GM23338 (cell line): ENCODE measurements at regions not wholly inside any gene's neighbourhood (a gene's known extent, or its start where the extent isn't known, plus 50 kb on each side); places are given as distances from the start of the nearest gene placed in this dataset.

Source experiments
- ATAC-seq: fragments of 200-7000 bp; cut with Tn5 transposase; 3 replicates; pipeline ENCODE4 v1.9.1; 2020
- DNase-seq: peaks from one replicate; pipeline ENCODE4 v3.0.0-alpha.2; 2015; ENCODE audit warnings: low spot score
- H2AFZ ChIP-seq: fragments of 200-600 bp; sonication (generic); 2 replicates; pipeline ENCODE4 v1.8.0; 2016; ENCODE audit warnings: antibody characterized with exemption, mild to moderate bottlenecking, moderate library complexity
- H3F3A ChIP-seq: fragments of 200-600 bp; sonication (generic); replicated peaks from 2 replicates; pipeline ENCODE4 v1.8.0; 2017; ENCODE audit warnings: antibody characterized with exemption, mixed run types, low read depth
- H3K27ac ChIP-seq: fragments of 200-600 bp; sonication (generic); 2 replicates; pipeline ENCODE4 v1.6.1; 2016; ENCODE audit warnings: low read depth
- H3K27me3 ChIP-seq: fragments of 200-600 bp; sonication (generic); 2 replicates; pipeline ENCODE4 v1.8.0; 2016; ENCODE audit warnings: mild to moderate bottlenecking, mixed run types, moderate library complexity; ENCODE audit not compliant: insufficient read depth
- H3K36me3 ChIP-seq: fragments of 200-600 bp; sonication (generic); 2 replicates; pipeline ENCODE4 v1.8.0; 2016; ENCODE audit warnings: mild to moderate bottlenecking; ENCODE audit not compliant: insufficient read depth
- H3K4me1 ChIP-seq: fragments of 200-600 bp; sonication (generic); 2 replicates; pipeline ENCODE4 v1.8.0; 2016; ENCODE audit warnings: mild to moderate bottlenecking, moderate library complexity; ENCODE audit not compliant: insufficient read depth
- H3K4me2 ChIP-seq: fragments of 200-600 bp; sonication (generic); 2 replicates; pipeline ENCODE4 v1.7.1; 2017; ENCODE audit warnings: mixed run types
- H3K4me3 ChIP-seq: fragments of 200-600 bp; sonication (generic); 2 replicates; pipeline ENCODE4 v1.6.1; 2016; ENCODE audit warnings: mixed run types
- H3K79me2 ChIP-seq: fragments of 200-600 bp; sonication (generic); replicated peaks from 2 replicates; pipeline ENCODE4 v1.8.0; 2017; ENCODE audit warnings: mild to moderate bottlenecking; ENCODE audit not compliant: insufficient read depth
- H3K9me2 ChIP-seq: fragments of 200-600 bp; sonication (generic); 2 replicates; pipeline ENCODE4 v1.8.0; 2017; ENCODE audit not compliant: insufficient read depth
- H4K20me1 ChIP-seq: fragments of 200-600 bp; sonication (generic); replicated peaks from 2 replicates; pipeline ENCODE4 v1.8.0; 2017; ENCODE audit warnings: mild to moderate bottlenecking; ENCODE audit not compliant: insufficient read depth
- H3K27ac Mint-ChIP-seq: 2 replicates; pipeline ENCODE4 v1.8.0; 2020; ENCODE audit warnings: inconsistent platforms, mild to moderate bottlenecking, moderate library complexity, mixed read lengths
- H3K27me3 Mint-ChIP-seq: 3 replicates; pipeline ENCODE4 v1.8.0; 2022; ENCODE audit warnings: low read depth, mild to moderate bottlenecking, moderate library complexity, mixed read lengths, inconsistent platforms; ENCODE audit not compliant: insufficient read depth, poor library complexity
- H3K36me3 Mint-ChIP-seq: 3 replicates; pipeline ENCODE4 v1.8.0; 2021; ENCODE audit warnings: low read depth, mild to moderate bottlenecking, inconsistent platforms, moderate library complexity, mixed read lengths
- H3K4me1 Mint-ChIP-seq: 3 replicates; pipeline ENCODE4 v1.8.0; 2020; ENCODE audit warnings: mild to moderate bottlenecking, inconsistent platforms, mixed read lengths
- H3K4me3 Mint-ChIP-seq: 3 replicates; pipeline ENCODE4 v1.8.0; 2021; ENCODE audit warnings: moderate library complexity, mild to moderate bottlenecking, inconsistent platforms, mixed read lengths
- H3K9me3 Mint-ChIP-seq: 3 replicates; pipeline ENCODE4 v1.8.0; 2020; ENCODE audit warnings: moderate library complexity, mild to moderate bottlenecking, inconsistent platforms, mixed read lengths
- CTCF ChIP-seq, 2 experiments: fragments of 200-600 bp in 1 of 2; sonication (generic) in 1 of 2; conservative IDR thresholded peaks; 2 replicates each; pipeline versions ENCODE4 v1.5.1 to v1.6.1; 2016 to 2017; ENCODE audit warnings: antibody characterized with exemption in 2 of 2, low read depth in 2 of 2, mild to moderate bottlenecking in 2 of 2, moderate library complexity in 1 of 2
- EZH2 ChIP-seq: fragments of 200-600 bp; sonication (generic); IDR thresholded peaks from one replicate; pipeline ENCODE4 v1.8.0; 2017; ENCODE audit warnings: antibody characterized with exemption, mild to moderate bottlenecking, low read depth; ENCODE audit not compliant: unreplicated experiment
- POLR2AphosphoS5 ChIP-seq: IDR thresholded peaks from 2 replicates; pipeline ENCODE4 v1.6.1; 2016; ENCODE audit warnings: antibody characterized with exemption, low read depth
- REST ChIP-seq: IDR thresholded peaks from one replicate; pipeline ENCODE4 v1.6.1; 2018; ENCODE audit warnings: antibody characterized with exemption; ENCODE audit not compliant: unreplicated experiment
- STAT1 ChIP-seq: IDR thresholded peaks from one replicate; pipeline ENCODE4 v1.6.1; 2016; ENCODE audit warnings: antibody characterized with exemption; ENCODE audit not compliant: unreplicated experiment
- ZNF114 ChIP-seq: fragments of 250-450 bp; sonication (Bioruptor Pico); IDR thresholded peaks from 2 replicates; pipeline ENCODE4 v1.5.0; 2020; ENCODE audit warnings: mild to moderate bottlenecking, moderate library complexity

- Histone ChIP-seq H3K4me2 (no peak overlapping the region), H3K9me2 (no peaks in the 10 kb centered on the region), H3F3A (no peaks in the 10 kb centered on the region), H3K27ac (no peak overlapping the region), H4K20me1 (no peaks in the 10 kb centered on the region), H3K36me3 (no peaks in the 10 kb centered on the region), H3K4me1 (0 out of 2 replicates have a peak, but pooled peaks cover 2% of the 10 kb centered on the region), H3K27me3 (no peaks in the 10 kb centered on the region), H3K4me3 (no peak overlapping the region), H3K79me2 (no peaks in the 10 kb centered on the region), H2AFZ (no peak overlapping the region)
- Mint-ChIP-seq H3K4me3 (no peak overlapping the region), H3K27ac (no peak overlapping the region), H3K9me3 (peaks cover 23% of the 10 kb centered on the region; the same call in 2 of the 3 replicates), H3K36me3 (peaks cover 19% of the 10 kb centered on the region; the same call in 2 of the 3 replicates), H3K4me1 (peaks cover 15% of the 10 kb centered on the region), H3K27me3 (no peaks in the 10 kb centered on the region)
- ATAC-seq (no peak), DNase-seq (no peak)
- TF ChIP-seq POLR2AphosphoS5 (no peak), REST (no peak), STAT1 (no peak), ZNF114 (CRISPR knock-in tag) (no peak), EZH2 (no peak)
Observed at GRCh38 chrX:10714531-10714930, 94.1 kb upstream of the MID1 start.

- Histone ChIP-seq H2AFZ (no peak overlapping the region), H4K20me1 (no peaks in the 10 kb centered on the region), H3K4me1 (peaks cover 5% of the 10 kb centered on the region; the same call in 1 of the 2 replicates), H3K27ac (no peak overlapping the region), H3K79me2 (no peaks in the 10 kb centered on the region), H3K36me3 (no peaks in the 10 kb centered on the region), H3F3A (no peaks in the 10 kb centered on the region), H3K27me3 (no peaks in the 10 kb centered on the region), H3K4me3 (no peak overlapping the region), H3K4me2 (no peak overlapping the region), H3K9me2 (no peaks in the 10 kb centered on the region)
- TF ChIP-seq CTCF (conservative IDR thresholded peaks at IDR 0.05; ENCODE audit: low read depth in 2 of 2) (peak; percentile 72 to 76), ZNF114 (CRISPR knock-in tag) (no peak)
- no peaks in the 10 kb centered on the region for H3K27me3 Mint-ChIP-seq
- ATAC-seq (peak; percentile 78), DNase-seq (peak; percentile 71)
- H3K27ac Mint-ChIP-seq: no peak overlapping the region
- peaks cover 10% of the 10 kb centered on the region for H3K4me1 Mint-ChIP-seq
- no peaks in the 10 kb centered on the region for H3K36me3 Mint-ChIP-seq
- H3K9me3 Mint-ChIP-seq: no peaks in the 10 kb centered on the region
- no peak overlapping the region for H3K4me3 Mint-ChIP-seq
Observed at GRCh38 chrX:10722851-10723250, 102.5 kb upstream of the MID1 start.
